ENCODE measurements at regions not wholly inside any gene's neighbourhood (a gene's known extent, or its start where the extent isn't known, plus 50 kb on each side); places are given as distances from the start of the nearest gene placed in this dataset.

DNA sequence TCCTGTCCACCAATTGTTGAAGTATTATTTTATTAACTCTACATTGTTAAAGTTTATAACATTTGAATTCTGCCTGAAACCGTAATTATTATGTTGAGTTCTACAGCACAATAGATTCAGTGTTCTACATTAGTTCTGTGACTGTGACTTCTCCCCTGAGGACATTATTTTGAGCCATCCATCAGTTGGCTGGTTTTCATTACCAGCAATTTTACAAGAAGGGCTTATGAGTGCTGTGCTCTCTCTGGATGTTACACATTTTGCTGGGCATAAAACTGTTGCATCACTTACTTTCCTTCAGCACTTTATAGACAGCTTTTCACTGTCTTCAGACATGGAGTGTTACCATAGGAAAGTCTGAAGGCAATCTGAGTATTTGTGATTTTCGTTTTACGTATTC, 118.2 kb upstream of the KITLG start:
- Histone ChIP-seq H4K20me1 (ENCODE audit: control insufficient read depth, extremely low read depth, insufficient read depth, low read length) (no peaks in the 10 kb centered on the region), H3K4me1 (ENCODE audit: control insufficient read depth, extremely low read depth, insufficient read depth, low read length) (no peaks in the 10 kb centered on the region), H3K27me3 (ENCODE audit: control insufficient read depth, extremely low read depth, insufficient read depth, low read length) (no peaks in the 10 kb centered on the region), H3K9me1 (ENCODE audit: control insufficient read depth, extremely low read depth, insufficient read depth, low read length) (no peaks in the 10 kb centered on the region), H3K36me3 (ENCODE audit: control insufficient read depth in 2 of 2, extremely low read depth in 1 of 2, insufficient read depth in 2 of 2, low read length in 2 of 2) (no peaks in the 10 kb centered on the region), H3K4me2 (ENCODE audit: control insufficient read depth, extremely low read depth, insufficient read depth, low read depth, low read length) (no peak overlapping the region), H3K9me3 (ENCODE audit: control insufficient read depth, low read depth, low read length) (no peaks in the 10 kb centered on the region), H3K79me2 (ENCODE audit: control insufficient read depth, insufficient read depth, low read length) (no peaks in the 10 kb centered on the region), H2AFZ (ENCODE audit: control insufficient read depth, low read length) (no peak overlapping the region), H3K9ac (ENCODE audit: control insufficient read depth, extremely low read depth, insufficient read depth, low read length) (no peak overlapping the region), H3K4me3 (ENCODE audit: control insufficient read depth in 2 of 3, extremely low read depth in 1 of 3, insufficient read depth in 2 of 3, low read depth in 1 of 3, low read length in 3 of 3) (no peak overlapping the region), H3K27ac (ENCODE audit: control insufficient read depth, insufficient read depth, low read length) (no peak overlapping the region)
- dilution Hi-C loops (cut with MboI; ENCODE audit: extremely low pct_ligation_motif_present, low sequenced_read_pairs): no loop called here
- FAIRE-seq (no peak), DNase-seq (ENCODE audit: low read depth, low spot score) (no peak)
- TF ChIP-seq, protein P1, sequence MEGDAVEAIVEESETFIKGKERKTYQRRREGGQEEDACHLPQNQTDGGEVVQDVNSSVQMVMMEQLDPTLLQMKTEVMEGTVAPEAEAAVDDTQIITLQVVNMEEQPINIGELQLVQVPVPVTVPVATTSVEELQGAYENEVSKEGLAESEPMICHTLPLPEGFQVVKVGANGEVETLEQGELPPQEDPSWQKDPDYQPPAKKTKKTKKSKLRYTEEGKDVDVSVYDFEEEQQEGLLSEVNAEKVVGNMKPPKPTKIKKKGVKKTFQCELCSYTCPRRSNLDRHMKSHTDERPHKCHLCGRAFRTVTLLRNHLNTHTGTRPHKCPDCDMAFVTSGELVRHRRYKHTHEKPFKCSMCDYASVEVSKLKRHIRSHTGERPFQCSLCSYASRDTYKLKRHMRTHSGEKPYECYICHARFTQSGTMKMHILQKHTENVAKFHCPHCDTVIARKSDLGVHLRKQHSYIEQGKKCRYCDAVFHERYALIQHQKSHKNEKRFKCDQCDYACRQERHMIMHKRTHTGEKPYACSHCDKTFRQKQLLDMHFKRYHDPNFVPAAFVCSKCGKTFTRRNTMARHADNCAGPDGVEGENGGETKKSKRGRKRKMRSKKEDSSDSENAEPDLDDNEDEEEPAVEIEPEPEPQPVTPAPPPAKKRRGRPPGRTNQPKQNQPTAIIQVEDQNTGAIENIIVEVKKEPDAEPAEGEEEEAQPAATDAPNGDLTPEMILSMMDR (optimal IDR thresholded peaks at IDR 0.05 in 1 of 3, IDR thresholded peaks at IDR 0.05 in 1 of 3, conservative IDR thresholded peaks at IDR 0.05 in 1 of 3; ENCODE audit: extremely low read depth in 1 of 3, insufficient read depth in 2 of 3, low read length in 3 of 3): no peak
- no peak for TF ChIP-seq EZH2 (IDR thresholded peaks at IDR 0.05; ENCODE audit: low read length)

DNA sequence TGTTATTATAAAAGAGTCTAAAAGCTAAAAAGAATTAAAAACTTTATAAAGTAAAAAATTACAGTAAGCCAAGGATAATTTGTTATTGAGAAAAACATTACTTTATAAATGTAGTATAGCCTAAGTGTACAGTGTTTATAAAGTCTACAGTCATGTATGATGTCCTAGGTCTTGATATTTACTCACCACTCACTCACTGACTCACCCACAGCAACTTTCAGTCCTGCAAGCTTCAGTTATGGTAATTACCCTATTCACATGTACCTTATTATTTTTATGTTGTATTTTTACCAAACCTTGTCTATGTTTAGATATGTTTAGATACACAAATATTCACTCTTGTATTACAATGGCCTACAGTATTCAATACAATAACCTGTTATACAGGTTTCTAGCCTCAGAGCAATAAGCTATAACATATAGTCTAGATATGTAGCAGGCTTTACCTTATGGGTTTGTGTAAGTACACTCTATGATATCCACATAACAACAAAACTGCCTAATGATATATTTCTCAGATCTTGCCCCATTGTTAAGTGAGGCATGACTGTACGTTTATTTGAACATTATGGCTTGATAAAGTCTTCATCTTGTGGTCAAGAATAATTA, 113.7 kb upstream of the KITLG start:
- TF ChIP-seq EZH2 (IDR thresholded peaks at IDR 0.05; ENCODE audit: low read length): no peak
- TF ChIP-seq, protein P1 (optimal IDR thresholded peaks at IDR 0.05 in 1 of 3, IDR thresholded peaks at IDR 0.05 in 1 of 3, conservative IDR thresholded peaks at IDR 0.05 in 1 of 3; ENCODE audit: extremely low read depth in 1 of 3, insufficient read depth in 2 of 3, low read length in 3 of 3): no peak
- dilution Hi-C loops (cut with MboI; ENCODE audit: extremely low pct_ligation_motif_present, low sequenced_read_pairs): no loop called here
- Histone ChIP-seq H2AFZ (ENCODE audit: control insufficient read depth, low read length) (no peak overlapping the region), H3K27me3 (ENCODE audit: control insufficient read depth, extremely low read depth, insufficient read depth, low read length) (no peaks in the 10 kb centered on the region), H3K9me3 (ENCODE audit: control insufficient read depth, low read depth, low read length) (no peaks in the 10 kb centered on the region), H3K4me3 (ENCODE audit: control insufficient read depth in 2 of 3, extremely low read depth in 1 of 3, insufficient read depth in 2 of 3, low read depth in 1 of 3, low read length in 3 of 3) (no peak overlapping the region), H4K20me1 (ENCODE audit: control insufficient read depth, extremely low read depth, insufficient read depth, low read length) (no peaks in the 10 kb centered on the region), H3K27ac (ENCODE audit: control insufficient read depth, insufficient read depth, low read length) (no peak overlapping the region), H3K9ac (ENCODE audit: control insufficient read depth, extremely low read depth, insufficient read depth, low read length) (no peak overlapping the region), H3K9me1 (ENCODE audit: control insufficient read depth, extremely low read depth, insufficient read depth, low read length) (no peaks in the 10 kb centered on the region), H3K36me3 (ENCODE audit: control insufficient read depth in 2 of 2, extremely low read depth in 1 of 2, insufficient read depth in 2 of 2, low read length in 2 of 2) (no peaks in the 10 kb centered on the region), H3K4me1 (ENCODE audit: control insufficient read depth, extremely low read depth, insufficient read depth, low read length) (no peaks in the 10 kb centered on the region), H3K79me2 (ENCODE audit: control insufficient read depth, insufficient read depth, low read length) (no peaks in the 10 kb centered on the region), H3K4me2 (ENCODE audit: control insufficient read depth, extremely low read depth, insufficient read depth, low read depth, low read length) (no peak overlapping the region)
- no peak for FAIRE-seq
- DNase-seq (ENCODE audit: low read depth, low spot score): no peak
